HEK293T (cell line): ENCODE measurements at regions not wholly inside any gene's neighbourhood (a gene's known extent, or its start where the extent isn't known, plus 50 kb on each side); places are given as distances from the start of the nearest gene placed in this dataset.

ENCODE experiments used
- CTBP1 ChIP-seq: fragments of 450-650 bp; IDR thresholded peaks from 2 replicates; pipeline ENCODE4 v1.6.1; 2016; ENCODE audit warnings: borderline replicate concordance
- ELF4 ChIP-seq: fragments of 450-650 bp; IDR thresholded peaks from 2 replicates; pipeline ENCODE4 v1.6.1; 2017; ENCODE audit warnings: antibody characterized with exemption
- FOXM1 ChIP-seq: fragments of 450-650 bp; IDR thresholded peaks from 2 replicates; pipeline ENCODE4 v1.6.1; 2017; ENCODE audit warnings: mild to moderate bottlenecking, borderline replicate concordance
- L3MBTL2 ChIP-seq: fragments of 450-650 bp; conservative IDR thresholded peaks from 2 replicates; pipeline ENCODE4 v1.6.1; 2016; ENCODE audit warnings: mild to moderate bottlenecking
- NFRKB ChIP-seq: fragments of 450-650 bp; IDR thresholded peaks from 2 replicates; pipeline ENCODE4 v1.6.1; 2016; ENCODE audit warnings: mild to moderate bottlenecking, moderate library complexity
- SP1 ChIP-seq: fragments of 450-650 bp; IDR thresholded peaks from 2 replicates; pipeline ENCODE4 v1.6.1; 2017
- SUZ12 ChIP-seq: fragments of 450-650 bp; IDR thresholded peaks from 2 replicates; pipeline ENCODE4 v1.6.1; 2016; ENCODE audit warnings: mild to moderate bottlenecking
- TARDBP ChIP-seq: fragments of 450-650 bp; IDR thresholded peaks from 2 replicates; pipeline ENCODE4 v1.6.1; 2016

DNA sequence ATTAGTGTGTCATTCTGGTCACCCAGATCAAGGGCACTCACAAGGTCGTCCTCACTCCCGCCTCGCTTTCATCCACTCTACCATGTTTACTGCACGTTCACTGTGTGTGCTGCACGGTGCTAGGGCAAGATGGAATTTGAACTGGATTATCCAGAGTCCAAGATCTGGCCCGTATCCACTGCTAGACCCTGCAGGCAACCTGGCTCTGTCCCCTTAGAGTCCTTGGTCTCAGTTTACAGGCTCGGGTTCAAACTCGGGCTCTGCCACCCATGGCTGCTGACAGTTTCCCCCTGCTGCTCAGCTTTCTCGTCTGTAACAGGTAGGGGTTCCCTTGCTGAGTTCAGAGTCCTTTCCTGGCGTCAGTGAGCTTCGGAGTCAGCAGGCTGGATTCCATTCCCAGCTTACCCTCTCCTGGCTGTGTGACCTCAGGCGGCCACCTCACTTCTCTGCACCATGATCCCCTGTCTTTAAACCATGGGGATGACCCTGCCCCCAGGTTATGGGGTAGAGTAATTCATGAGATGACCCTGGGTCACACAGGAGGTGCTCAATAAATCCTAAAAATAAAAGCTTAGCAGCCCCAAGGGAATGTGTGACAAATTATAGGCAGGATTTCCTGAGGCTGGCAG lies 79.6 kb upstream of the SLC6A6 start:
- no peak for TF ChIP-seq L3MBTL2
- TF ChIP-seq CTBP1, result no peak
- no peak for TF ChIP-seq SUZ12
- no peak for TF ChIP-seq ELF4
- no peak for TF ChIP-seq SP1
- TF ChIP-seq NFRKB, result no peak
- no peak for TF ChIP-seq FOXM1
- no peak for TF ChIP-seq TARDBP
